H1 (cell line): ENCODE measurements at regions not wholly inside any gene's neighbourhood (a gene's known extent, or its start where the extent isn't known, plus 50 kb on each side); places are given as distances from the start of the nearest gene placed in this dataset.
"Not testable (repeated sequence)": the region's sequence is repeated elsewhere in the genome, so short reads cannot be mapped to it uniquely, and the experiment has no call there.

Experiments used
- CTCF ChIA-PET: fragments of 300-600 bp; sonication (Branson Sonifier 250); formaldehyde crosslinking; loops from one replicate; lab custom pipeline; 2021; ENCODE audit not compliant: partially characterized antibody; lab: Charles Lee
- POLR2A ChIA-PET: fragments of 300-600 bp; sonication (Branson Sonifier 250); formaldehyde crosslinking; loops from one replicate; lab custom pipeline; 2021; ENCODE audit warnings: inconsistent platforms; ENCODE audit not compliant: partially characterized antibody; lab: Charles Lee
- DNase-seq, 2 experiments: peaks; one replicate each; pipeline versions ENCODE4 v3.0.0 to v3.0.0-alpha.2; 2010 to 2022; ENCODE audit warnings: low spot score in 2 of 2, low read depth in 1 of 2, mixed read lengths in 1 of 2
- FAIRE-seq: peaks from 2 replicates; lab custom pipeline; 2011; peaks lifted over from hg19 to GRCh38; lab: Jason Lieb, UNC
- H2AFZ ChIP-seq: 2 replicates; pipeline ENCODE4 v1.8.1; 2012; ENCODE audit warnings: low read length, inconsistent platforms
- H2AK5ac ChIP-seq: 2 replicates; pipeline ENCODE4 v1.6.1; 2013; ENCODE audit warnings: low read depth, low read length
- H2BK120ac ChIP-seq: replicated peaks from 2 replicates; pipeline ENCODE3; 2013; ENCODE audit warnings: low read depth, low read length, inconsistent platforms
- H2BK12ac ChIP-seq: 2 replicates; pipeline ENCODE4 v1.6.1; 2013; ENCODE audit warnings: low read depth, low read length
- H2BK15ac ChIP-seq: 2 replicates; pipeline ENCODE4 v1.6.1; 2013; ENCODE audit warnings: low read length
- H2BK20ac ChIP-seq: 2 replicates; pipeline ENCODE4 v1.6.1; 2013; ENCODE audit warnings: low read length
- H2BK5ac ChIP-seq: 2 replicates; pipeline ENCODE4 v1.6.1; 2013; ENCODE audit warnings: low read depth, low read length
- H3K14ac ChIP-seq: 2 replicates; pipeline ENCODE4 v1.6.1; 2013; ENCODE audit warnings: inconsistent platforms; ENCODE audit not compliant: insufficient read length
- H3K18ac ChIP-seq: 2 replicates; pipeline ENCODE4 v1.6.1; 2013; ENCODE audit warnings: low read length; ENCODE audit errors: extremely low read depth
- H3K23ac ChIP-seq: 2 replicates; pipeline ENCODE4 v1.6.1; 2013; ENCODE audit warnings: inconsistent platforms; ENCODE audit not compliant: insufficient read length
- H3K23me2 ChIP-seq: 2 replicates; pipeline ENCODE4 v1.6.1; 2013; ENCODE audit warnings: low read depth, low read length
- H3K27ac ChIP-seq: 2 replicates; pipeline ENCODE4 v1.6.1; 2011; ENCODE audit warnings: low read depth, low read length, inconsistent platforms
- H3K27me3 ChIP-seq, 4 experiments: replicated peaks in 1 of 4; 1 replicate in 1 of 4; 2 replicates in 3 of 4; pipeline versions ENCODE4 v1.6.1 to v1.8.1; 2011 to 2013; ENCODE audit warnings: low read length in 3 of 4, mild to moderate bottlenecking in 3 of 4, inconsistent platforms in 2 of 4, mixed read lengths in 2 of 4, moderate library complexity in 1 of 4; ENCODE audit not compliant: control insufficient read depth in 3 of 4, insufficient read depth in 3 of 4; ENCODE audit errors: extremely low read depth in 1 of 4
- H3K36me3 ChIP-seq, 4 experiments: 2 replicates each; pipeline versions ENCODE4 v1.6.1 to v1.8.1; 2011 to 2013; ENCODE audit warnings: mild to moderate bottlenecking in 4 of 4, low read length in 3 of 4, moderate library complexity in 2 of 4, control low read depth in 1 of 4, inconsistent platforms in 1 of 4; ENCODE audit not compliant: insufficient read depth in 4 of 4, control insufficient read depth in 2 of 4
- H3K4ac ChIP-seq: replicated peaks from 2 replicates; pipeline ENCODE3; 2013; ENCODE audit warnings: low read length, low read depth, mixed read lengths, inconsistent platforms; ENCODE audit not compliant: insufficient read length
- H3K4me1 ChIP-seq, 4 experiments: replicated peaks in 1 of 4; 1 replicate in 1 of 4; 2 replicates in 3 of 4; pipeline versions ENCODE4 v1.6.1 to v1.8.1; 2011 to 2013; ENCODE audit warnings: low read length in 3 of 4, inconsistent platforms in 2 of 4, mixed read lengths in 1 of 4; ENCODE audit not compliant: insufficient read depth in 4 of 4, control insufficient read depth in 3 of 4
- H3K4me2 ChIP-seq, 2 experiments: 2 replicates each; pipeline versions ENCODE4 v1.6.1 to v1.8.1; 2011 to 2013; ENCODE audit warnings: low read depth in 2 of 2, low read length in 2 of 2, control low read depth in 1 of 2, inconsistent platforms in 1 of 2, mild to moderate bottlenecking in 1 of 2; ENCODE audit not compliant: insufficient read depth in 1 of 2
- H3K4me3 ChIP-seq, 4 experiments: fragments of 200-600, 300-600 bp in 1 of 4; sonication (generic), shearing (Covaris generic), sonication (Bioruptor Twin) in 1 of 4; 2 replicates each; pipeline versions ENCODE4 v1.5.1 to v1.8.1; 2011 to 2016; ENCODE audit warnings: low read length in 4 of 4, low read depth in 3 of 4, control low read depth in 2 of 4, inconsistent platforms in 2 of 4, mild to moderate bottlenecking in 2 of 4, mixed read lengths in 1 of 4, moderate library complexity in 1 of 4; ENCODE audit not compliant: insufficient read depth in 2 of 4; ENCODE audit errors: extremely low read depth in 1 of 4
- H3K56ac ChIP-seq: replicated peaks from 2 replicates; pipeline ENCODE3; 2013; ENCODE audit warnings: low read depth, mild to moderate bottlenecking, mixed read lengths, low read length, inconsistent platforms; ENCODE audit not compliant: insufficient read length
- H3K79me1 ChIP-seq: 2 replicates; pipeline ENCODE4 v1.6.1; 2013; ENCODE audit warnings: low read depth, low read length, control low read depth
- H3K79me2 ChIP-seq, 2 experiments: 2 replicates each; pipeline versions ENCODE4 v1.6.1 to v1.8.1; 2012 to 2013; ENCODE audit warnings: low read length in 2 of 2, mild to moderate bottlenecking in 2 of 2, inconsistent platforms in 1 of 2; ENCODE audit not compliant: insufficient read depth in 2 of 2, control insufficient read depth in 1 of 2
- H3K9ac ChIP-seq, 4 experiments: replicated peaks in 1 of 4; 1 replicate in 1 of 4; 2 replicates in 3 of 4; pipeline versions ENCODE4 v1.6.1 to v1.8.1; 2011 to 2013; ENCODE audit warnings: low read depth in 3 of 4, low read length in 3 of 4, control low read depth in 2 of 4, mild to moderate bottlenecking in 2 of 4, moderate library complexity in 2 of 4, inconsistent platforms in 1 of 4; ENCODE audit errors: extremely low read depth in 1 of 4
- H3K9me3 ChIP-seq, 2 experiments: 2 replicates each; pipeline versions ENCODE4 v1.6.1 to v1.8.1; 2012 to 2013; ENCODE audit warnings: mild to moderate bottlenecking in 2 of 2, moderate library complexity in 2 of 2, control low read depth in 1 of 2, inconsistent platforms in 1 of 2, low read depth in 1 of 2, low read length in 1 of 2, mixed read lengths in 1 of 2; ENCODE audit not compliant: insufficient read depth in 2 of 2
- H4K20me1 ChIP-seq, 2 experiments: replicated peaks in 1 of 2; 2 replicates each; pipeline versions ENCODE3 to v1.8.1; 2011 to 2013; ENCODE audit warnings: inconsistent platforms in 2 of 2, low read length in 2 of 2, mild to moderate bottlenecking in 1 of 2; ENCODE audit not compliant: insufficient read depth in 2 of 2, control insufficient read depth in 1 of 2
- H4K5ac ChIP-seq: 2 replicates; pipeline ENCODE4 v1.6.1; 2013; ENCODE audit warnings: low read length, low read depth, mixed read lengths, inconsistent platforms; ENCODE audit not compliant: insufficient read length
- H4K8ac ChIP-seq: 2 replicates; pipeline ENCODE4 v1.8.0; 2013; ENCODE audit warnings: mild to moderate bottlenecking, moderate library complexity, low read length, inconsistent platforms; ENCODE audit not compliant: insufficient read depth; ENCODE audit errors: extremely low read depth
- H4K91ac ChIP-seq: replicated peaks from 2 replicates; pipeline ENCODE3; 2013; ENCODE audit warnings: low read length, mixed read lengths, inconsistent platforms; ENCODE audit not compliant: insufficient read length
- WGBS, 2 experiments: shearing (Covaris generic) in 1 of 2; methylation state at CpG; one replicate each; pipeline versions ENCODE4 v1.1.6 to v1.1.7; 2013 to 2015; ENCODE audit warnings: low lambda C conversion rate in 2 of 2, mixed read lengths in 2 of 2, inconsistent platforms in 1 of 2, low coverage in 1 of 2, missing lambda C conversion rate in 1 of 2; ENCODE audit not compliant: insufficient replicate concordance in 2 of 2, insufficient coverage in 1 of 2, insufficient read length in 1 of 2; ENCODE audit errors: extremely low coverage in 1 of 2, missing lambda C conversion rate in 1 of 2; 5-methylcytosine and 5-hydroxymethylcytosine counted together

DNA sequence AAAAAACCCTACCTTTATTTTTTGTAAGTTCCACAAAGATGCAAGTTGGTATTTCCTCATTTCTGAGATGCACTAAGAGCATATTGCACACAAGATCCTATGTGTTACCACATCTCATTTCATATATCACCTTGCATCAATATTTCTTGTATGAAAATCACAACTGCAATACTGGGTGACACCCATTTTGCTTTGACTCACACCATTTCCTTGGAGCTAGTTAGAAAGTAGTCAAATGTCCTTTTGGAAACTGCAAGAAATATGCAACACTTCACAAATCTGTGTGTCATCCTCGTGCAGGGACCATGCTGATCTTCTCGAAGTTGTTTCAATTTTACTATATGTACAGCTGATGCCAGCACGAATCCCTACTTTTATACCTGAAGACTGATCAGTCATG, 94.6 kb upstream of the ACBD5 start:
- H3K4ac ChIP-seq, FAIRE-seq, H2BK5ac ChIP-seq, H3K36me3 ChIP-seq, H4K20me1 ChIP-seq, H3K9me3 ChIP-seq, H2AFZ ChIP-seq, H3K23ac ChIP-seq, H3K79me2 ChIP-seq, DNase-seq, H2BK15ac ChIP-seq, H2BK12ac ChIP-seq, H3K79me1 ChIP-seq, H3K23me2 ChIP-seq, H4K8ac ChIP-seq, CTCF ChIA-PET, H3K14ac ChIP-seq, H3K56ac ChIP-seq, H3K18ac ChIP-seq, H3K9ac ChIP-seq, H3K4me1 ChIP-seq, H3K4me3 ChIP-seq, H2AK5ac ChIP-seq, H2BK120ac ChIP-seq, H4K5ac ChIP-seq, H2BK20ac ChIP-seq, H3K27me3 ChIP-seq, H4K91ac ChIP-seq, H3K27ac ChIP-seq, H3K4me2 ChIP-seq, POLR2A ChIA-PET: not testable (repeated sequence)
- WGBS, 2 experiments: 90% methylated on average over 3 of the region's 3 CpGs; no CpG with 5 or more reads in 1 of the 2 experiments
